Stimulated activated CD8-positive, alpha-beta memory T cell treated with anti-CD3 and anti-CD28 coated beads, Interleukin-7, amount 100 ng/mL, for 1 hour (primary cell): ENCODE measurements at regions not wholly inside any gene's neighbourhood (a gene's known extent, or its start where the extent isn't known, plus 50 kb on each side); places are given as distances from the start of the nearest gene placed in this dataset.
"Not testable (repeated sequence)": the region's sequence is repeated elsewhere in the genome, so short reads cannot be mapped to it uniquely, and the experiment has no call there.

ENCODE experiments used
- DNase-seq, 2 donors: peaks; one replicate each; pipeline ENCODE4 v3.0.0-alpha.2; 2020; ENCODE audit warnings: low read depth in 2 of 2

- no peak for DNase-seq
Measured at GRCh38 chr2:144642131-144642530, 122.2 kb upstream of the ZEB2 start.

- DNase-seq: not testable (repeated sequence)
Measured at GRCh38 chr2:144638250-144638649, 118.3 kb upstream of the ZEB2 start.

GRCh38 chr2:144636860-144637259 lies 116.9 kb upstream of the ZEB2 start:
- DNase-seq: not testable (repeated sequence)

GRCh38 chr2:144632809-144633208 lies 112.9 kb upstream of the ZEB2 start:
- no peak for DNase-seq

- no peak for DNase-seq
Measured at GRCh38 chr2:144631636-144632035, 111.7 kb upstream of the ZEB2 start.

- DNase-seq: no peak
Measured at GRCh38 chr2:144630459-144631215, 110.7 kb upstream of the ZEB2 start.

- DNase-seq: no peak
Measured at GRCh38 chr2:144629935-144630334, 110.0 kb upstream of the ZEB2 start.

GRCh38 chr2:144628566-144628965 lies 108.6 kb upstream of the ZEB2 start:
- no peak for DNase-seq

GRCh38 chr2:144625626-144626025 lies 105.7 kb upstream of the ZEB2 start:
- no peak for DNase-seq

GRCh38 chr2:144625226-144625625 lies 105.3 kb upstream of the ZEB2 start:
- DNase-seq: no peak

GRCh38 chr2:144624451-144624850 lies 104.5 kb upstream of the ZEB2 start:
- no peak for DNase-seq

- DNase-seq: not testable (repeated sequence)
Measured at GRCh38 chr2:144622373-144622772, 102.5 kb upstream of the ZEB2 start.

- DNase-seq: no peak
Measured at GRCh38 chr2:144621266-144621665, 101.3 kb upstream of the ZEB2 start.

- DNase-seq: no peak
Measured at GRCh38 chr2:144619760-144620159, 99.8 kb upstream of the ZEB2 start.

GRCh38 chr2:144617171-144617570 lies 97.3 kb upstream of the ZEB2 start:
- not testable (repeated sequence) for DNase-seq

- DNase-seq: no peak
Measured at GRCh38 chr2:144615866-144616565, 96.1 kb upstream of the ZEB2 start.

- no peak for DNase-seq
Measured at GRCh38 chr2:144607891-144608521, 88.1 kb upstream of the ZEB2 start.

- no peak for DNase-seq
Measured at GRCh38 chr2:144607099-144607498, 87.2 kb upstream of the ZEB2 start.

GRCh38 chr2:144606466-144607095 lies 86.7 kb upstream of the ZEB2 start:
- DNase-seq: no peak

GRCh38 chr2:144605231-144605840 lies 85.4 kb upstream of the ZEB2 start:
- no peak for DNase-seq

- no peak for DNase-seq
Measured at GRCh38 chr2:144603334-144603733, 83.4 kb upstream of the ZEB2 start.

- no peak for DNase-seq
Measured at GRCh38 chr2:144598906-144599305, 79.0 kb upstream of the ZEB2 start.
